ENCODE measurements at regions not wholly inside any gene's neighbourhood (a gene's known extent, or its start where the extent isn't known, plus 50 kb on each side); places are given as distances from the start of the nearest gene placed in this dataset.

DNA sequence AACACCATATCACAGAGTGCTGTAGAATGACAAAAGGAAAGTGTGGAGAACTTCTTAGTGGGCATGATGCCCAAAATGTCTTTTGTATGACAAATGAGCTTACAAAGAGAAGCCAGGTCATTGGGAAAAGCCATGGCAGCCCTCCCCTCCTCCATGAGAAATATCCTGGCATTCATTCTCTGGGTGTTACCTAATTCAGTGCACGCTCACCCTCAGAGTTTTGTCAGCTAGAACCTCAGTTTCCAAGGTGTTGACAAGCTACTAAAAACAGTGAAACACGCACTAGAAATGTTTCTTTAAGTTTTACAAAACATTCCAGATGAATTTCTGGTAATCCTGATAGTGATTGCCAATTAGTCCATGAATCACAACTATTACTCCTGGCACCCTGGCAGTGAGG is 105.4 kb upstream of the FSHB start:
- no peak overlapping the region for H3K4me3 Mint-ChIP-seq (ENCODE audit: low read depth, unreplicated experiment)
- no peak for DNase-seq
- no peaks in the 10 kb centered on the region for H3K27me3 Mint-ChIP-seq (ENCODE audit: unreplicated experiment)
- H3K4me1 Mint-ChIP-seq (ENCODE audit: low read depth, unreplicated experiment): no peaks in the 10 kb centered on the region
- no peaks in the 10 kb centered on the region for H3K36me3 Mint-ChIP-seq (ENCODE audit: insufficient read depth, unreplicated experiment)
- no peak overlapping the region for H3K27ac Mint-ChIP-seq (ENCODE audit: unreplicated experiment)
- H3K9me3 Mint-ChIP-seq (ENCODE audit: low read depth, unreplicated experiment): peaks cover 6% of the 10 kb centered on the region
- TF ChIP-seq, protein P1, sequence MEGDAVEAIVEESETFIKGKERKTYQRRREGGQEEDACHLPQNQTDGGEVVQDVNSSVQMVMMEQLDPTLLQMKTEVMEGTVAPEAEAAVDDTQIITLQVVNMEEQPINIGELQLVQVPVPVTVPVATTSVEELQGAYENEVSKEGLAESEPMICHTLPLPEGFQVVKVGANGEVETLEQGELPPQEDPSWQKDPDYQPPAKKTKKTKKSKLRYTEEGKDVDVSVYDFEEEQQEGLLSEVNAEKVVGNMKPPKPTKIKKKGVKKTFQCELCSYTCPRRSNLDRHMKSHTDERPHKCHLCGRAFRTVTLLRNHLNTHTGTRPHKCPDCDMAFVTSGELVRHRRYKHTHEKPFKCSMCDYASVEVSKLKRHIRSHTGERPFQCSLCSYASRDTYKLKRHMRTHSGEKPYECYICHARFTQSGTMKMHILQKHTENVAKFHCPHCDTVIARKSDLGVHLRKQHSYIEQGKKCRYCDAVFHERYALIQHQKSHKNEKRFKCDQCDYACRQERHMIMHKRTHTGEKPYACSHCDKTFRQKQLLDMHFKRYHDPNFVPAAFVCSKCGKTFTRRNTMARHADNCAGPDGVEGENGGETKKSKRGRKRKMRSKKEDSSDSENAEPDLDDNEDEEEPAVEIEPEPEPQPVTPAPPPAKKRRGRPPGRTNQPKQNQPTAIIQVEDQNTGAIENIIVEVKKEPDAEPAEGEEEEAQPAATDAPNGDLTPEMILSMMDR (IDR thresholded peaks at IDR 0.05; ENCODE audit: unreplicated experiment): no peak
- no TSS peak for BruUV-seq (replicated peaks)
- CTCF ChIA-PET: no interaction called here
- intact Hi-C loops (cut with micrococcal nuclease; ENCODE audit: unreplicated experiment): no loop called here

DNA sequence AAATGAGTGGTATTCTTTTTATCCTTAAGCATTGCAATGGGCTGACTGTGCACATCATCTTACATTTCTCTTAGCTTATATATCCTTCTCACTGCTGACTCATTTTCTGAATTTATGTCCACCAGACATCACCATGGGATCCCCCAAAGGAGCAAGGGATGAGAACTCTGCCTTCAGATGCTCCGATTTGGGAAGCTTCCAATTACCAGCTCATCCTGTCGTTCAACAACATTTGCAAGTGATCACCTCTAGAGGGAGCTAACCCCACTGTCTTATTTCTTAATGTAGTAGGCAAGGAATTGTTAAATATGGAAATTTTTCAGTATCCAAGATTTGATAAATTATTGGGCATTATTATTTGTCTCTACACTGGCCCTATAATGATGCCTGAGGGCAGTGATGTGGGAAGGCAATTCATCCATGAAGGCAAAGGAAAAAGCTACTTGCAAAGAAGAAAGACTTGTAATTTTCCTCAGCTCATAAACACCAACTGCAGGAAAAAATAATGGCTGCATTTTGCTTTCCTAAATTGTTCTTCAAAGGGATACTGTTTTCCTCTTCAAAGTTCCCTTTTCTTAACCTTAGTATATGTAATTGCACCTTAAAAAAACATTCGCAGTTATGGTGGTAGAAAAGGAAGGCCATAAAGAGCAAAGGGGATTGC is 102.4 kb upstream of the FSHB start:
- CTCF ChIA-PET: interaction anchor here (1.0 to 1.4 kb wide), 3 partner anchors 15 to 681 kb away, joined by 3 to 12 read pairs (median 9); no protein-coding TSS in a partner anchor
- Mint-ChIP-seq H3K27ac (ENCODE audit: unreplicated experiment) (no peak overlapping the region), H3K4me1 (ENCODE audit: low read depth, unreplicated experiment) (no peaks in the 10 kb centered on the region), H3K9me3 (ENCODE audit: low read depth, unreplicated experiment) (peaks cover 6% of the 10 kb centered on the region), H3K27me3 (ENCODE audit: unreplicated experiment) (no peaks in the 10 kb centered on the region), H3K36me3 (ENCODE audit: insufficient read depth, unreplicated experiment) (no peaks in the 10 kb centered on the region), H3K4me3 (ENCODE audit: low read depth, unreplicated experiment) (no peak overlapping the region)
- TF ChIP-seq, protein P1 (IDR thresholded peaks at IDR 0.05; ENCODE audit: unreplicated experiment): peak; percentile 44
- DNase-seq: peak; percentile 4
- intact Hi-C loops (cut with micrococcal nuclease; ENCODE audit: unreplicated experiment): loop anchor here (1.0 kb wide), 1 partner anchor 68 kb away; no protein-coding TSS in a partner anchor
- BruUV-seq (replicated peaks): no TSS peak

DNA sequence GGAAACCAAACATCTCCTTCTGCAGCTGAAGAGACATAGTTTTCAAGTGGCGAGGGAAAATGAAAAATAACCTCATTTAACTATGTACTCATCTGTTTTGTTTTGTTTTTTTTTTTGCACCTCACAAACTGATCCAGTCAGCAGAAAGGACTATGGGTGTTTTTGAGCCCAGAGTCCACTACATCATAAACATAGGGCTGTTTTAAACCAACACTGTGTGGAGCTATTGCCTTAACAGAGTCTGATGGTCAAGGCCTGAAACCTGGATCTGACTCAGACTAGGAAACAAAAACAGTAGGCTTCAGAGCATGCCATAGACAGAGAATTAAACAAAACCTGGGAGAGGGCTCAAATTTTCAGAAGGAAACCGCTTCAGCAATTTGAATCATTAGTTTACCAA is 99.3 kb upstream of the FSHB start:
- CTCF ChIA-PET: no interaction called here
- peaks cover 9% of the 10 kb centered on the region for H3K9me3 Mint-ChIP-seq (ENCODE audit: low read depth, unreplicated experiment)
- intact Hi-C loops (cut with micrococcal nuclease; ENCODE audit: unreplicated experiment): loop anchor here (5.0 kb wide), 1 partner anchor 786 kb away; no protein-coding TSS in a partner anchor
- H3K4me3 Mint-ChIP-seq (ENCODE audit: low read depth, unreplicated experiment): no peak overlapping the region
- DNase-seq: no peak
- no peak overlapping the region for H3K27ac Mint-ChIP-seq (ENCODE audit: unreplicated experiment)
- TF ChIP-seq, protein P1 (IDR thresholded peaks at IDR 0.05; ENCODE audit: unreplicated experiment): no peak
- H3K4me1 Mint-ChIP-seq (ENCODE audit: low read depth, unreplicated experiment): no peaks in the 10 kb centered on the region
- H3K27me3 Mint-ChIP-seq (ENCODE audit: unreplicated experiment): no peaks in the 10 kb centered on the region
- no TSS peak for BruUV-seq (replicated peaks)
- H3K36me3 Mint-ChIP-seq (ENCODE audit: insufficient read depth, unreplicated experiment): no peaks in the 10 kb centered on the region

DNA sequence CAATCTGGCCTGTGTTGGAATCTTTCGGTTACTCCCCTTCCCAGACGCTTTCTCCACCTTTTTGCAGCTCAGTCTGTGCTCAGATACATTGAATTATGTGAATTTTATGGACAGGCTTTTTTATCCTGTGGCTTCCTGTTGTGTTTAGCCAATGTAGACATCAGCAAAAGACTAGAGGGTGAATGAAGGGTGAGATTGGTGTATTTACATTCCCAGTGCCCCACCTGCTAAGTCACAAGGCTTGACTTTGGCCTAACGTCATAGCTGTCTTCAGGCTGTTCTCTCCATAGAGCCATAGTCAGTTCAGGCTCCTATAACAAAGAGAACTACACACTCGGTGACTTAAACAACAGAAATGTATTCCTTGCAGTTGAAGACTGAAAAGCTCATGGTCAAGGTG is 97.5 kb upstream of the FSHB start:
- Mint-ChIP-seq H3K27me3 (ENCODE audit: unreplicated experiment) (no peaks in the 10 kb centered on the region), H3K36me3 (ENCODE audit: insufficient read depth, unreplicated experiment) (no peaks in the 10 kb centered on the region), H3K9me3 (ENCODE audit: low read depth, unreplicated experiment) (peaks cover 9% of the 10 kb centered on the region), H3K4me1 (ENCODE audit: low read depth, unreplicated experiment) (no peaks in the 10 kb centered on the region), H3K27ac (ENCODE audit: unreplicated experiment) (no peak overlapping the region), H3K4me3 (ENCODE audit: low read depth, unreplicated experiment) (no peak overlapping the region)
- TF ChIP-seq, protein P1 (IDR thresholded peaks at IDR 0.05; ENCODE audit: unreplicated experiment): no peak
- no TSS peak for BruUV-seq (replicated peaks)
- no peak for DNase-seq
- CTCF ChIA-PET: no interaction called here
- intact Hi-C loops (cut with micrococcal nuclease; ENCODE audit: unreplicated experiment): loop anchor here (5.0 kb wide), 1 partner anchor 784 kb away; no protein-coding TSS in a partner anchor
